Osteocyte (in vitro differentiated cells): ENCODE measurements at regions not wholly inside any gene's neighbourhood (a gene's known extent, or its start where the extent isn't known, plus 50 kb on each side); places are given as distances from the start of the nearest gene placed in this dataset.

Experiments
- DNase-seq: peaks from one replicate; pipeline ENCODE4 v3.0.0; 2021; ENCODE audit warnings: mixed read lengths; ENCODE audit not compliant: unreplicated experiment; ENCODE audit errors: extremely low spot score
- H3K27ac Mint-ChIP-seq: one replicate; pipeline ENCODE4 v1.8.0; 2021; ENCODE audit warnings: mild to moderate bottlenecking, mixed read lengths; ENCODE audit not compliant: unreplicated experiment
- H3K27me3 Mint-ChIP-seq: one replicate; pipeline ENCODE4 v1.8.0; 2021; ENCODE audit warnings: mixed read lengths; ENCODE audit not compliant: unreplicated experiment
- H3K36me3 Mint-ChIP-seq: one replicate; pipeline ENCODE4 v1.8.0; 2021; ENCODE audit warnings: mixed read lengths; ENCODE audit not compliant: unreplicated experiment
- H3K4me1 Mint-ChIP-seq: one replicate; pipeline ENCODE4 v1.8.0; 2021; ENCODE audit warnings: mixed read lengths; ENCODE audit not compliant: unreplicated experiment
- H3K4me3 Mint-ChIP-seq: one replicate; pipeline ENCODE4 v1.8.0; 2021; ENCODE audit warnings: mild to moderate bottlenecking, moderate library complexity, mixed read lengths; ENCODE audit not compliant: unreplicated experiment
- H3K9me3 Mint-ChIP-seq: one replicate; pipeline ENCODE4 v1.8.0; 2021; ENCODE audit warnings: mixed read lengths; ENCODE audit not compliant: unreplicated experiment
- TF ChIP-seq, protein P1 (sequence below): fragments of 200-600 bp; sonication (generic); IDR thresholded peaks from 2 replicates; pipeline ENCODE4 v1.5.0; 2021; ENCODE audit warnings: antibody characterized with exemption, mild to moderate bottlenecking, moderate library complexity

- DNase-seq: peak; percentile 64
- no peaks in the 10 kb centered on the region for H3K4me1 Mint-ChIP-seq
- no peaks in the 10 kb centered on the region for H3K36me3 Mint-ChIP-seq
- no peak overlapping the region for H3K27ac Mint-ChIP-seq
- TF ChIP-seq, protein P1, sequence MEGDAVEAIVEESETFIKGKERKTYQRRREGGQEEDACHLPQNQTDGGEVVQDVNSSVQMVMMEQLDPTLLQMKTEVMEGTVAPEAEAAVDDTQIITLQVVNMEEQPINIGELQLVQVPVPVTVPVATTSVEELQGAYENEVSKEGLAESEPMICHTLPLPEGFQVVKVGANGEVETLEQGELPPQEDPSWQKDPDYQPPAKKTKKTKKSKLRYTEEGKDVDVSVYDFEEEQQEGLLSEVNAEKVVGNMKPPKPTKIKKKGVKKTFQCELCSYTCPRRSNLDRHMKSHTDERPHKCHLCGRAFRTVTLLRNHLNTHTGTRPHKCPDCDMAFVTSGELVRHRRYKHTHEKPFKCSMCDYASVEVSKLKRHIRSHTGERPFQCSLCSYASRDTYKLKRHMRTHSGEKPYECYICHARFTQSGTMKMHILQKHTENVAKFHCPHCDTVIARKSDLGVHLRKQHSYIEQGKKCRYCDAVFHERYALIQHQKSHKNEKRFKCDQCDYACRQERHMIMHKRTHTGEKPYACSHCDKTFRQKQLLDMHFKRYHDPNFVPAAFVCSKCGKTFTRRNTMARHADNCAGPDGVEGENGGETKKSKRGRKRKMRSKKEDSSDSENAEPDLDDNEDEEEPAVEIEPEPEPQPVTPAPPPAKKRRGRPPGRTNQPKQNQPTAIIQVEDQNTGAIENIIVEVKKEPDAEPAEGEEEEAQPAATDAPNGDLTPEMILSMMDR: no peak
- H3K4me3 Mint-ChIP-seq: no peak overlapping the region
- peaks cover 10% of the 10 kb centered on the region for H3K27me3 Mint-ChIP-seq
- no peaks in the 10 kb centered on the region for H3K9me3 Mint-ChIP-seq
Measured at GRCh38 chr11:134654161-134654915, 242.3 kb upstream of the B3GAT1 start.

- H3K27me3 Mint-ChIP-seq: peaks cover 20% of the 10 kb centered on the region
- H3K27ac Mint-ChIP-seq: no peak overlapping the region
- H3K4me3 Mint-ChIP-seq: no peak overlapping the region
- TF ChIP-seq, protein P1: no peak
- no peaks in the 10 kb centered on the region for H3K9me3 Mint-ChIP-seq
- H3K36me3 Mint-ChIP-seq: no peaks in the 10 kb centered on the region
- peak; percentile 57 for DNase-seq
- no peaks in the 10 kb centered on the region for H3K4me1 Mint-ChIP-seq
Measured at GRCh38 chr11:134652586-134653255, 240.7 kb upstream of the B3GAT1 start.

GRCh38 chr11:134647066-134647743 is 235.2 kb upstream of the B3GAT1 start:
- no peak overlapping the region for H3K27ac Mint-ChIP-seq
- H3K4me1 Mint-ChIP-seq: peaks cover 7% of the 10 kb centered on the region
- TF ChIP-seq, protein P1: no peak
- no peaks in the 10 kb centered on the region for H3K9me3 Mint-ChIP-seq
- no peaks in the 10 kb centered on the region for H3K36me3 Mint-ChIP-seq
- peak; percentile 6 for DNase-seq
- H3K27me3 Mint-ChIP-seq: peaks cover 29% of the 10 kb centered on the region
- H3K4me3 Mint-ChIP-seq: no peak overlapping the region

DNA sequence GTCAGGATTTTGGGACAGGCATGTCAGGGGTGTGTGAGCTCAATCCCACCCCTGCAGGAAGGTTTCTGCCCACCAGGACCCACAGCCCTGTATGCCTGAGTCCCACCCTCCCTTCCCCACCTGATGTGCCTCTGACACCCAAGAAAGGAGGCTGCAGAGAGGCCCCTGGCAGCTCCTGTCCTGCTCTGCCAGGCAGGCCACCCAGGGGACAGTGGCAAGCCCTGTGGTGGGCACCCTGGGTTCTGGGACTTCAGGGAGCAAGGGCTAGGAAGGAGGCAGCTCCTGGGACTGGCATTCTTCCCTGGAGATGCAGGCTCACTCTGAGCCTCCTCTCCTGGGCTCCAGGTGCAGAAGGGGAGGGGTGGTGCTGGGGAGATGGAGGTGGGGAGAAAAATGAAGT is 234.5 kb upstream of the B3GAT1 start:
- Mint-ChIP-seq H3K4me1 (peaks cover 7% of the 10 kb centered on the region), H3K27me3 (peaks cover 29% of the 10 kb centered on the region), H3K9me3 (no peaks in the 10 kb centered on the region), H3K27ac (no peak overlapping the region), H3K4me3 (no peak overlapping the region), H3K36me3 (no peaks in the 10 kb centered on the region)
- TF ChIP-seq, protein P1: no peak
- no peak for DNase-seq

- DNase-seq: peak; percentile 51
- Mint-ChIP-seq H3K36me3 (no peaks in the 10 kb centered on the region), H3K4me1 (peaks cover 7% of the 10 kb centered on the region), H3K4me3 (no peak overlapping the region), H3K27me3 (peaks cover 29% of the 10 kb centered on the region), H3K27ac (no peak overlapping the region), H3K9me3 (no peaks in the 10 kb centered on the region)
- TF ChIP-seq, protein P1: no peak
Measured at GRCh38 chr11:134645576-134645975, 233.5 kb upstream of the B3GAT1 start.
